Esophagus muscularis mucosa (tissue), 4 donors: ENCODE measurements at regions not wholly inside any gene's neighbourhood (a gene's known extent, or its start where the extent isn't known, plus 50 kb on each side); places are given as distances from the start of the nearest gene placed in this dataset.

ENCODE experiments used
- DNase-seq: peaks from one replicate; pipeline ENCODE4 v3.0.0-alpha.2; 2017; ENCODE audit errors: extremely low spot score
- H3K27ac ChIP-seq, 4 donors: fragments of 200-600 bp; sonication (generic); replicated peaks in 1 of 4; 1 replicate in 3 of 4; 2 replicates in 1 of 4; pipeline ENCODE4 v1.5.1; 2016 to 2019; ENCODE audit warnings: mild to moderate bottlenecking in 1 of 4
- H3K27me3 ChIP-seq, 4 donors: fragments of 200-600 bp; sonication (generic); one replicate each; pipeline versions ENCODE4 v1.5.1 to v1.6.0; 2016 to 2019
- H3K36me3 ChIP-seq, 4 donors: fragments of 200-600 bp; sonication (generic); one replicate each; pipeline ENCODE4 v1.5.1; 2016 to 2019
- H3K4me1 ChIP-seq, 4 donors: fragments of 200-600 bp; sonication (generic); one replicate each; pipeline ENCODE4 v1.5.1; 2016 to 2019
- H3K4me3 ChIP-seq, 4 donors: fragments of 200-600 bp; sonication (generic); 1 replicate in 2 of 4; 2 replicates in 2 of 4; pipeline ENCODE4 v1.5.1; 2016 to 2019; ENCODE audit warnings: mild to moderate bottlenecking in 4 of 4, moderate library complexity in 1 of 4
- H3K9me3 ChIP-seq, 4 donors: fragments of 200-600 bp; sonication (generic); 1 replicate in 3 of 4; 2 replicates in 1 of 4; pipeline ENCODE4 v1.5.1; 2016 to 2019
- EP300 ChIP-seq: sonication (generic); formaldehyde crosslinking; IDR thresholded peaks from one replicate; pipeline ENCODE4 v1.6.1; 2017; ENCODE audit warnings: antibody characterized with exemption
- POLR2A ChIP-seq: fragments of 450-650 bp; IDR thresholded peaks from one replicate; pipeline ENCODE4 v1.6.1; 2017; ENCODE audit warnings: antibody characterized with exemption, moderate library complexity, mild to moderate bottlenecking, low read depth
- POLR2AphosphoS5 ChIP-seq, 2 donors: sonication (generic); formaldehyde crosslinking; IDR thresholded peaks; one replicate each; pipeline ENCODE4 v1.6.1; 2017; ENCODE audit warnings: antibody characterized with exemption in 2 of 2
- WGBS: methylation state at CpG from one replicate; pipeline ENCODE4 v1.1.5; 2018; 5-methylcytosine and 5-hydroxymethylcytosine counted together
- intact Hi-C: fragments of 100-400 bp; cut with DNase I; formaldehyde crosslinking; loops from one replicate; pipeline ENCODE4 v1.15.1; 2023
- TF ChIP-seq, protein P1 (sequence below), 3 experiments: fragments of 200-600 bp in 2 of 3; fragments of 450-650 bp in 1 of 3; sonication (generic) in 2 of 3; IDR thresholded peaks; one replicate each; pipeline ENCODE4 v1.5.1; 2017 to 2019; ENCODE audit warnings: antibody characterized with exemption in 3 of 3, mild to moderate bottlenecking in 2 of 3, moderate library complexity in 1 of 3

- H3K36me3 ChIP-seq: no peaks in the 10 kb centered on the region
- DNase-seq: no peak
- H3K4me1 ChIP-seq: no peaks in the 10 kb centered on the region
- no peaks in the 10 kb centered on the region for H3K27me3 ChIP-seq
- intact Hi-C loops: no loop called here
- TF ChIP-seq, protein P1, sequence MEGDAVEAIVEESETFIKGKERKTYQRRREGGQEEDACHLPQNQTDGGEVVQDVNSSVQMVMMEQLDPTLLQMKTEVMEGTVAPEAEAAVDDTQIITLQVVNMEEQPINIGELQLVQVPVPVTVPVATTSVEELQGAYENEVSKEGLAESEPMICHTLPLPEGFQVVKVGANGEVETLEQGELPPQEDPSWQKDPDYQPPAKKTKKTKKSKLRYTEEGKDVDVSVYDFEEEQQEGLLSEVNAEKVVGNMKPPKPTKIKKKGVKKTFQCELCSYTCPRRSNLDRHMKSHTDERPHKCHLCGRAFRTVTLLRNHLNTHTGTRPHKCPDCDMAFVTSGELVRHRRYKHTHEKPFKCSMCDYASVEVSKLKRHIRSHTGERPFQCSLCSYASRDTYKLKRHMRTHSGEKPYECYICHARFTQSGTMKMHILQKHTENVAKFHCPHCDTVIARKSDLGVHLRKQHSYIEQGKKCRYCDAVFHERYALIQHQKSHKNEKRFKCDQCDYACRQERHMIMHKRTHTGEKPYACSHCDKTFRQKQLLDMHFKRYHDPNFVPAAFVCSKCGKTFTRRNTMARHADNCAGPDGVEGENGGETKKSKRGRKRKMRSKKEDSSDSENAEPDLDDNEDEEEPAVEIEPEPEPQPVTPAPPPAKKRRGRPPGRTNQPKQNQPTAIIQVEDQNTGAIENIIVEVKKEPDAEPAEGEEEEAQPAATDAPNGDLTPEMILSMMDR (IDR thresholded peaks at IDR 0.05): no peak
- TF ChIP-seq POLR2A (no peak), POLR2AphosphoS5 (IDR thresholded peaks at IDR 0.05) (no peak), EP300 (no peak)
- H3K4me3 ChIP-seq: no peak overlapping the region
- 60% methylated on average over 3 of the region's 3 CpGs for WGBS
- H3K27ac ChIP-seq: no peak overlapping the region
- no peaks in the 10 kb centered on the region for H3K9me3 ChIP-seq
Observed at GRCh38 chr2:185227391-185227790, 511.2 kb upstream of the FSIP2 start.

- intact Hi-C loops: no loop called here
- TF ChIP-seq, protein P1 (IDR thresholded peaks at IDR 0.05): no peak
- TF ChIP-seq POLR2A: no peak
- no peak for TF ChIP-seq POLR2AphosphoS5 (IDR thresholded peaks at IDR 0.05)
- TF ChIP-seq EP300: no peak
- no peak for DNase-seq
- H3K4me3 ChIP-seq: no peak overlapping the region
- H3K36me3 ChIP-seq: no peaks in the 10 kb centered on the region
- H3K9me3 ChIP-seq: peaks cover 0 to 17% (median 8%) of the 10 kb centered on the region in 4 donors
- H3K27me3 ChIP-seq: no peaks in the 10 kb centered on the region
- H3K4me1 ChIP-seq: no peaks in the 10 kb centered on the region
- WGBS: 80% methylated on average over 1 of the region's 1 CpG
- H3K27ac ChIP-seq: no peak overlapping the region
Observed at GRCh38 chr2:185239491-185239890, 499.1 kb upstream of the FSIP2 start.

GRCh38 chr2:185240796-185241195 lies 497.8 kb upstream of the FSIP2 start:
- Histone ChIP-seq H3K9me3 (peaks cover 0 to 17% (median 5%) of the 10 kb centered on the region in 4 donors), H3K4me3 (no peak overlapping the region), H3K27ac (no peak overlapping the region), H3K4me1 (no peaks in the 10 kb centered on the region), H3K36me3 (no peaks in the 10 kb centered on the region), H3K27me3 (no peaks in the 10 kb centered on the region)
- no peak for DNase-seq
- intact Hi-C loops: no loop called here
- WGBS: 70% methylated on average over 4 of the region's 4 CpGs
- no peak for TF ChIP-seq POLR2A
- TF ChIP-seq POLR2AphosphoS5 (IDR thresholded peaks at IDR 0.05): no peak
- no peak for TF ChIP-seq EP300
- TF ChIP-seq, protein P1 (IDR thresholded peaks at IDR 0.05): no peak

GRCh38 chr2:185241556-185241955 lies 497.0 kb upstream of the FSIP2 start:
- peaks cover 0 to 11% (median 5%) of the 10 kb centered on the region in 4 donors for H3K9me3 ChIP-seq
- intact Hi-C loops: no loop called here
- H3K4me1 ChIP-seq: no peaks in the 10 kb centered on the region
- H3K36me3 ChIP-seq: no peaks in the 10 kb centered on the region
- TF ChIP-seq POLR2AphosphoS5 (IDR thresholded peaks at IDR 0.05): no peak
- TF ChIP-seq EP300: no peak
- TF ChIP-seq, protein P1 (IDR thresholded peaks at IDR 0.05): no peak
- no peak for TF ChIP-seq POLR2A
- H3K4me3 ChIP-seq: no peak overlapping the region
- H3K27ac ChIP-seq: no peak overlapping the region
- WGBS: 92% methylated on average over 13 of the region's 13 CpGs
- no peak for DNase-seq
- no peaks in the 10 kb centered on the region for H3K27me3 ChIP-seq

DNA sequence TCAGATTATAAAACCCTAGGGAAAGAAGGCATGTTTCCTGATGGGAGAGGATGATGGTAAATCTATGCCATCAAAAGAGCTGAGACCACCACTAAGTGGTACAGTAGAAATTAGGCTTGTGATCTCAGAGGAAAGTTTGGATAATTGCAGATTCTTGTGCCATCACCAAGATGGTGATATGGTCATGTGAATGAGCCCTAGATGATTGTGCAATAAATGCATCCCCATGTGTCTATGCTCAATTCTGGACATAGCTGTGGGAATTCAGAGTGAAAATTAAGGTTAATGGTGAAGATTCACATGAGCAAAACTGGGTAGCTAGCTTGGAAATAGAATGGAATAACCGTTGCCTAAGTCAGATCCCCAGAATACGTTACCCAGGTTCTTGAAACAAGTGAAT lies 496.1 kb upstream of the FSIP2 start:
- peaks cover 0 to 4% (median under 1%) of the 10 kb centered on the region in 4 donors for H3K9me3 ChIP-seq
- TF ChIP-seq POLR2A: no peak
- TF ChIP-seq POLR2AphosphoS5 (IDR thresholded peaks at IDR 0.05): no peak
- no peak for TF ChIP-seq EP300
- TF ChIP-seq, protein P1 (IDR thresholded peaks at IDR 0.05): no peak
- H3K27ac ChIP-seq: no peak overlapping the region
- no peaks in the 10 kb centered on the region for H3K4me1 ChIP-seq
- intact Hi-C loops: no loop called here
- H3K27me3 ChIP-seq: no peaks in the 10 kb centered on the region
- H3K4me3 ChIP-seq: no peak overlapping the region
- 76% methylated on average over 2 of the region's 2 CpGs for WGBS
- no peak for DNase-seq
- no peaks in the 10 kb centered on the region for H3K36me3 ChIP-seq
